HEK293 (cell line): ENCODE measurements at regions not wholly inside any gene's neighbourhood (a gene's known extent, or its start where the extent isn't known, plus 50 kb on each side); places are given as distances from the start of the nearest gene placed in this dataset.

Experiments used
- CTCF ChIA-PET: fragments of 350-600 bp; formaldehyde crosslinking; extraction: SDS; loops from one replicate; lab custom pipeline; 2021; ENCODE audit warnings: antibody characterized with exemption; lab: Yijun Ruan, JAX
- POLR2A ChIA-PET: fragments of 300-600 bp; formaldehyde crosslinking; extraction: SDS; loops from one replicate; lab custom pipeline; 2020; ENCODE audit warnings: antibody characterized with exemption, inconsistent platforms; lab: Yijun Ruan, JAX
- H3K27ac ChIP-seq: fragments of 200-500 bp; sonication (Bioruptor generic); 2 replicates; pipeline ENCODE4 v1.5.1; 2014; ENCODE audit warnings: low read depth, low read length, control low read depth, inconsistent platforms; ENCODE audit errors: extremely low read depth
- H3K36me3 ChIP-seq, 2 experiments: fragments of 200-500 bp in 1 of 2; sonication (Bioruptor generic) in 1 of 2; 1 replicate in 1 of 2; 2 replicates in 1 of 2; pipeline ENCODE4 v1.5.1; 2014 to 2017; ENCODE audit warnings: inconsistent platforms in 2 of 2, low read length in 2 of 2; ENCODE audit not compliant: control insufficient read depth in 2 of 2, insufficient read depth in 1 of 2
- H3K4me1 ChIP-seq: fragments of 200-500 bp; sonication (Bioruptor generic); 2 replicates; pipeline ENCODE4 v1.5.1; 2014; ENCODE audit warnings: mild to moderate bottlenecking, low read length, inconsistent platforms; ENCODE audit not compliant: control insufficient read depth, insufficient read depth
- H3K4me3 ChIP-seq: 2 replicates; pipeline ENCODE4 v1.5.1; 2011; ENCODE audit warnings: low read depth, mild to moderate bottlenecking, control low read depth, low read length, moderate library complexity
- H3K9me3 ChIP-seq: fragments of 200-500 bp; sonication (Bioruptor generic); 2 replicates; pipeline ENCODE4 v1.5.1; 2014; ENCODE audit warnings: low read depth, low read length, inconsistent platforms; ENCODE audit not compliant: control insufficient read depth, insufficient read depth
- EGR2 ChIP-seq: fragments of 450-650 bp; formaldehyde crosslinking; IDR thresholded peaks from 2 replicates; pipeline ENCODE4 v1.5.1; 2016; ENCODE audit warnings: low read depth, missing biosample characterization, missing genetic modification characterization
- OSR2 ChIP-seq: fragments of 450-650 bp; formaldehyde crosslinking; IDR thresholded peaks from 2 replicates; pipeline ENCODE4 v1.5.1; 2016; ENCODE audit warnings: missing biosample characterization, missing genetic modification characterization
- YY2 ChIP-seq: fragments of 450-650 bp; formaldehyde crosslinking; IDR thresholded peaks from 2 replicates; pipeline ENCODE4 v1.5.1; 2016; ENCODE audit warnings: missing biosample characterization, missing genetic modification characterization
- ZBTB8A ChIP-seq: fragments of 450-650 bp; formaldehyde crosslinking; IDR thresholded peaks from 2 replicates; pipeline ENCODE4 v1.5.1; 2016; ENCODE audit warnings: missing biosample characterization, missing genetic modification characterization
- ZNF121 ChIP-seq: fragments of 450-650 bp; formaldehyde crosslinking; IDR thresholded peaks from 2 replicates; pipeline ENCODE4 v1.5.1; 2016; ENCODE audit warnings: missing biosample characterization, missing genetic modification characterization
- ZNF138 ChIP-seq: fragments of 450-650 bp; formaldehyde crosslinking; IDR thresholded peaks from 2 replicates; pipeline ENCODE4 v1.5.1; 2016; ENCODE audit warnings: missing biosample characterization, missing genetic modification characterization, borderline replicate concordance
- ZNF146 ChIP-seq: fragments of 450-650 bp; formaldehyde crosslinking; IDR thresholded peaks from 2 replicates; pipeline ENCODE4 v1.5.1; 2016; ENCODE audit warnings: missing biosample characterization, missing genetic modification characterization
- ZNF23 ChIP-seq: fragments of 450-650 bp; formaldehyde crosslinking; IDR thresholded peaks from 2 replicates; pipeline ENCODE4 v1.5.1; 2016; ENCODE audit warnings: missing biosample characterization, missing genetic modification characterization, borderline replicate concordance
- ZNF292 ChIP-seq: fragments of 450-650 bp; formaldehyde crosslinking; IDR thresholded peaks from 2 replicates; pipeline ENCODE4 v1.5.1; 2016; ENCODE audit warnings: low read depth, missing biosample characterization, missing genetic modification characterization, borderline replicate concordance
- ZNF335 ChIP-seq: fragments of 450-650 bp; formaldehyde crosslinking; conservative IDR thresholded peaks from 2 replicates; pipeline ENCODE4 v1.5.1; 2016; ENCODE audit warnings: missing biosample characterization, missing genetic modification characterization
- ZNF366 ChIP-seq: fragments of 450-650 bp; formaldehyde crosslinking; conservative IDR thresholded peaks from 2 replicates; pipeline ENCODE4 v1.5.1; 2016; ENCODE audit warnings: missing biosample characterization, missing genetic modification characterization
- ZNF426 ChIP-seq: fragments of 450-650 bp; formaldehyde crosslinking; IDR thresholded peaks from 2 replicates; pipeline ENCODE4 v1.5.1; 2017; ENCODE audit warnings: missing biosample characterization, missing genetic modification characterization, mild to moderate bottlenecking, inconsistent platforms, moderate library complexity
- ZNF549 ChIP-seq: fragments of 450-650 bp; IDR thresholded peaks from 2 replicates; pipeline ENCODE4 v1.5.1; 2018; ENCODE audit warnings: missing biosample characterization, missing genetic modification characterization, mild to moderate bottlenecking, inconsistent platforms, moderate library complexity
- ZNF560 ChIP-seq: fragments of 450-650 bp; formaldehyde crosslinking; IDR thresholded peaks from 2 replicates; pipeline ENCODE4 v1.5.1; 2017; ENCODE audit warnings: missing biosample characterization, missing genetic modification characterization, borderline replicate concordance
- ZNF585B ChIP-seq: fragments of 450-650 bp; formaldehyde crosslinking; IDR thresholded peaks from 2 replicates; pipeline ENCODE4 v1.5.1; 2016; ENCODE audit warnings: missing biosample characterization, missing genetic modification characterization
- ZNF621 ChIP-seq: fragments of 450-650 bp; formaldehyde crosslinking; IDR thresholded peaks from 2 replicates; pipeline ENCODE4 v1.5.1; 2017; ENCODE audit warnings: missing biosample characterization, missing genetic modification characterization
- ZNF768 ChIP-seq: fragments of 450-650 bp; formaldehyde crosslinking; IDR thresholded peaks from 2 replicates; pipeline ENCODE4 v1.5.1; 2018; ENCODE audit warnings: missing biosample characterization, mild to moderate bottlenecking, missing genetic modification characterization
- ZNF837 ChIP-seq: fragments of 450-650 bp; formaldehyde crosslinking; IDR thresholded peaks from 2 replicates; pipeline ENCODE4 v1.5.1; 2016; ENCODE audit warnings: missing biosample characterization, missing genetic modification characterization
- ZSCAN16 ChIP-seq: fragments of 450-650 bp; formaldehyde crosslinking; IDR thresholded peaks from 2 replicates; pipeline ENCODE4 v1.5.1; 2016; ENCODE audit warnings: missing biosample characterization, missing genetic modification characterization
- TF ChIP-seq, protein P1 (sequence below): fragments of 450-650 bp; formaldehyde crosslinking; conservative IDR thresholded peaks from 2 replicates; pipeline ENCODE4 v1.5.1; 2016; ENCODE audit warnings: low read depth, missing biosample characterization, missing genetic modification characterization
- TF ChIP-seq, protein P2 (sequence below): fragments of 450-650 bp; formaldehyde crosslinking; IDR thresholded peaks from 2 replicates; pipeline ENCODE4 v1.5.1; 2016; ENCODE audit warnings: missing biosample characterization, missing genetic modification characterization
- TF ChIP-seq, protein P3 (sequence below): fragments of 450-650 bp; formaldehyde crosslinking; IDR thresholded peaks from 2 replicates; pipeline ENCODE4 v1.5.1; 2017; ENCODE audit warnings: missing biosample characterization, missing genetic modification characterization
- TF ChIP-seq, protein P4 (sequence below): fragments of 450-650 bp; formaldehyde crosslinking; IDR thresholded peaks from 2 replicates; pipeline ENCODE4; 2016; ENCODE audit warnings: missing biosample characterization, missing genetic modification characterization
- TF ChIP-seq, protein P5 (sequence below): fragments of 450-650 bp; formaldehyde crosslinking; IDR thresholded peaks from 2 replicates; pipeline ENCODE4 v1.5.1; 2016; ENCODE audit warnings: missing biosample characterization, missing genetic modification characterization

DNA sequence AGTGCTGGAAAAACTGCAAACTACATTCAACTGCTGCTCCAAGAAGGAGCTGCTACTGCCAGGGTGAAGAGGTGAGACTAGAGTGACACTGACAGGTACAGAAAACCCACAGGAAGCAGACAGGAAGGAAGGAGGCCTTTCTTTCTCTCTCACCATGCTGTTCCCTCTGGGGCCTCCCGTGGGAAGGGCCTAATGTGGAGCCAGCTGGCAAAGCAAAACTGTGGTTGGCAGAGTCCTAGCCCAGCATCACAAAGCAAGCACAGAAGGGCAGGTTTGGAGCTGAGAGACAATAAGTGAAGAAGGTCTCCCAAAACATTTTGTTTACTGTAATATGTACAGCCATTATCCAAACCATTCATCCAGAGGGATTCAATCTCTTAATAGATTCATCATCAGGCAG, 122.5 kb upstream of the MAX start:
- Histone ChIP-seq H3K4me1 (peaks cover 1% of the 10 kb centered on the region; the same call in 1 of the 2 replicates), H3K36me3 (no peaks in the 10 kb centered on the region), H3K27ac (no peak overlapping the region), H3K9me3 (no peaks in the 10 kb centered on the region), H3K4me3 (no peak overlapping the region)
- ChIA-PET CTCF (interaction anchor here (0.6 to 1.2 kb wide), 2 partner anchors 10 to 763 kb away, joined by 3 to 4 read pairs; no protein-coding TSS in a partner anchor), POLR2A (no interaction called here)
- TF ChIP-seq, protein P1, sequence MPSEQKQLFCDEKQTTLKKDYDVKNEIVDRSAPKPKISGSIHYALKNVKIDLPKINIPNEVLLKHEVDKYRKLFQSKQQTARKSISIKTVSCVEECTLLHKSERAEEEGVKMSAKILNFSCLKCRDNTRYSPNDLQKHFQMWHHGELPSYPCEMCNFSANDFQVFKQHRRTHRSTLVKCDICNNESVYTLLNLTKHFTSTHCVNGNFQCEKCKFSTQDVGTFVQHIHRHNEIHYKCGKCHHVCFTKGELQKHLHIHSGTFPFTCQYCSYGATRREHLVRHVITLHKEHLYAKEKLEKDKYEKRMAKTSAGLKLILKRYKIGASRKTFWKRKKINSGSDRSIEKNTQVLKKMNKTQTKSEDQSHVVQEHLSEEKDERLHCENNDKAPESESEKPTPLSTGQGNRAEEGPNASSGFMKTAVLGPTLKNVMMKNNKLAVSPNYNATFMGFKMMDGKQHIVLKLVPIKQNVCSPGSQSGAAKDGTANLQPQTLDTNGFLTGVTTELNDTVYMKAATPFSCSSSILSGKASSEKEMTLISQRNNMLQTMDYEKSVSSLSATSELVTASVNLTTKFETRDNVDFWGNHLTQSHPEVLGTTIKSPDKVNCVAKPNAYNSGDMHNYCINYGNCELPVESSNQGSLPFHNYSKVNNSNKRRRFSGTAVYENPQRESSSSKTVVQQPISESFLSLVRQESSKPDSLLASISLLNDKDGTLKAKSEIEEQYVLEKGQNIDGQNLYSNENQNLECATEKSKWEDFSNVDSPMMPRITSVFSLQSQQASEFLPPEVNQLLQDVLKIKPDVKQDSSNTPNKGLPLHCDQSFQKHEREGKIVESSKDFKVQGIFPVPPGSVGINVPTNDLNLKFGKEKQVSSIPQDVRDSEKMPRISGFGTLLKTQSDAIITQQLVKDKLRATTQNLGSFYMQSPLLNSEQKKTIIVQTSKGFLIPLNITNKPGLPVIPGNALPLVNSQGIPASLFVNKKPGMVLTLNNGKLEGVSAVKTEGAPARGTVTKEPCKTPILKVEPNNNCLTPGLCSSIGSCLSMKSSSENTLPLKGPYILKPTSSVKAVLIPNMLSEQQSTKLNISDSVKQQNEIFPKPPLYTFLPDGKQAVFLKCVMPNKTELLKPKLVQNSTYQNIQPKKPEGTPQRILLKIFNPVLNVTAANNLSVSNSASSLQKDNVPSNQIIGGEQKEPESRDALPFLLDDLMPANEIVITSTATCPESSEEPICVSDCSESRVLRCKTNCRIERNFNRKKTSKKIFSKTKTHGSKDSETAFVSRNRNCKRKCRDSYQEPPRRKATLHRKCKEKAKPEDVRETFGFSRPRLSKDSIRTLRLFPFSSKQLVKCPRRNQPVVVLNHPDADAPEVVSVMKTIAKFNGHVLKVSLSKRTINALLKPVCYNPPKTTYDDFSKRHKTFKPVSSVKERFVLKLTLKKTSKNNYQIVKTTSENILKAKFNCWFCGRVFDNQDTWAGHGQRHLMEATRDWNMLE (tag by site-specific recombination): no peak
- TF ChIP-seq, protein P2, sequence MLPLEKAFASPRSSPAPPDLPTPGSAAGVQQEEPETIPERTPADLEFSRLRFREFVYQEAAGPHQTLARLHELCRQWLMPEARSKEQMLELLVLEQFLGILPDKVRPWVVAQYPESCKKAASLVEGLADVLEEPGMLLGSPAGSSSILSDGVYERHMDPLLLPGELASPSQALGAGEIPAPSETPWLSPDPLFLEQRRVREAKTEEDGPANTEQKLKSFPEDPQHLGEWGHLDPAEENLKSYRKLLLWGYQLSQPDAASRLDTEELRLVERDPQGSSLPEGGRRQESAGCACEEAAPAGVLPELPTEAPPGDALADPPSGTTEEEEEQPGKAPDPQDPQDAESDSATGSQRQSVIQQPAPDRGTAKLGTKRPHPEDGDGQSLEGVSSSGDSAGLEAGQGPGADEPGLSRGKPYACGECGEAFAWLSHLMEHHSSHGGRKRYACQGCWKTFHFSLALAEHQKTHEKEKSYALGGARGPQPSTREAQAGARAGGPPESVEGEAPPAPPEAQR (tag by site-specific recombination): no peak
- TF ChIP-seq ZNF121 (tag by site-specific recombination) (no peak), ZNF560 (no peak), ZNF585B (tag by site-specific recombination) (no peak), ZBTB8A (tag by site-specific recombination) (no peak), ZNF621 (tag by site-specific recombination) (no peak), ZNF768 (tag by site-specific recombination) (no peak), YY2 (tag by site-specific recombination) (no peak), ZNF292 (tag by site-specific recombination) (no peak), ZNF335 (tag by site-specific recombination) (no peak), ZNF146 (tag by site-specific recombination) (no peak), ZSCAN16 (tag by site-specific recombination) (no peak)
- TF ChIP-seq, protein P3, sequence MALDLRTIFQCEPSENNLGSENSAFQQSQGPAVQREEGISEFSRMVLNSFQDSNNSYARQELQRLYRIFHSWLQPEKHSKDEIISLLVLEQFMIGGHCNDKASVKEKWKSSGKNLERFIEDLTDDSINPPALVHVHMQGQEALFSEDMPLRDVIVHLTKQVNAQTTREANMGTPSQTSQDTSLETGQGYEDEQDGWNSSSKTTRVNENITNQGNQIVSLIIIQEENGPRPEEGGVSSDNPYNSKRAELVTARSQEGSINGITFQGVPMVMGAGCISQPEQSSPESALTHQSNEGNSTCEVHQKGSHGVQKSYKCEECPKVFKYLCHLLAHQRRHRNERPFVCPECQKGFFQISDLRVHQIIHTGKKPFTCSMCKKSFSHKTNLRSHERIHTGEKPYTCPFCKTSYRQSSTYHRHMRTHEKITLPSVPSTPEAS (tag by site-specific recombination): no peak
- TF ChIP-seq, protein P4, sequence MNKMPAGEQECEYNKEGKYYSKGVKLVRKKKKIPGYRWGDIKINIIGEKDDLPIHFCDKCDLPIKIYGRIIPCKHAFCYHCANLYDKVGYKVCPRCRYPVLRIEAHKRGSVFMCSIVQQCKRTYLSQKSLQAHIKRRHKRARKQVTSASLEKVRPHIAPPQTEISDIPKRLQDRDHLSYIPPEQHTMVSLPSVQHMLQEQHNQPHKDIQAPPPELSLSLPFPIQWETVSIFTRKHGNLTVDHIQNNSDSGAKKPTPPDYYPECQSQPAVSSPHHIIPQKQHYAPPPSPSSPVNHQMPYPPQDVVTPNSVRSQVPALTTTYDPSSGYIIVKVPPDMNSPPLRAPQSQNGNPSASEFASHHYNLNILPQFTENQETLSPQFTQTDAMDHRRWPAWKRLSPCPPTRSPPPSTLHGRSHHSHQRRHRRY (tag by site-specific recombination): no peak

DNA sequence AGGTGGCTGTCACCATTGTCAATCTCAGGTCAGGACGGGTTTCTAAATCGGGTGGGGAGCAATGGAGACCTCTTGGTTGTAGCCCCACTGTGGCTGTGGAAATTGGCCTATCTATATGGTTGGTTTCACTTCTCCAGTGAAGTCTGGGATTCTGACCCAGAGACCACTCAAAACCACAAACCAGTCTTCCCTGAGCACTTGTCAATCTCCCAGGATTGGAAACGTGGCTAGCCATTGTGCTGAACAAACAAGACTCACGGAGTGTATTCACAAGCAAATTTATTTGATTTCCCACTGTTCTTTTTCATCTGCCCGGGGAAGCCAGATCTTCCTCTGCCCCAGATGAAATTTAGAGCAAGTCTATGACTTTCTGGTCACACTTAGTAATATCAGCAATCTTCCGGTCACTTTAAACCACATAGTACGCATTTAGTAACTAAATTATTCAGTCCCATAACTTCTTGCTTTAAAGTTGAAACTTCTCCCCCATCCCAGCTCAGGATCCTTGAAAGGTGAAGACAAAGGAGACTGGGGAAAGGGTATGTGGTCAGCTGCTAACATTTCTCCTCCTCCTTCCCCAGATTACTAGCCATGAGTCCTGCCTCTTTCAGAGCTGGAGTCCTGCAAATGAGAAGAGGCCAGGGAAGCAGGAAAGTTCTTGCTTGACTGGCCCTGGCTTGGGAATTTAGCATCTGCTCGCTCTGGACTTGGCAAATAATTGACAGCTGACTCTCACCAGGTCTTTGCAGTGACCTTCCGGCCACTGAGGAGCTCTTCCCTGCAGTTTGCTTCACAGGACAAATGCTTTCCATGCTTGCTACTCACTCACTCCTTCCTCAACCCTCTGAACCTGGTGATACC, 123.2 kb upstream of the MAX start:
- CTCF ChIA-PET: interaction anchor here (0.6 to 1.5 kb wide), 4 partner anchors 11 to 764 kb away, joined by 3 to 5 read pairs (median 4); no protein-coding TSS in a partner anchor
- H3K4me1 ChIP-seq: peaks cover 8% of the 10 kb centered on the region
- no peak overlapping the region for H3K4me3 ChIP-seq
- POLR2A ChIA-PET: no interaction called here
- H3K36me3 ChIP-seq: no peaks in the 10 kb centered on the region
- no peaks in the 10 kb centered on the region for H3K9me3 ChIP-seq
- no peak overlapping the region for H3K27ac ChIP-seq
- TF ChIP-seq ZNF426 (tag by site-specific recombination) (no peak), ZNF549 (tag by site-specific recombination) (no peak), EGR2 (tag by site-specific recombination) (no peak), OSR2 (tag by site-specific recombination) (no peak), ZNF23 (tag by site-specific recombination) (no peak), ZNF837 (no peak), ZNF138 (no peak), ZNF366 (tag by site-specific recombination) (no peak)
- TF ChIP-seq, protein P5, sequence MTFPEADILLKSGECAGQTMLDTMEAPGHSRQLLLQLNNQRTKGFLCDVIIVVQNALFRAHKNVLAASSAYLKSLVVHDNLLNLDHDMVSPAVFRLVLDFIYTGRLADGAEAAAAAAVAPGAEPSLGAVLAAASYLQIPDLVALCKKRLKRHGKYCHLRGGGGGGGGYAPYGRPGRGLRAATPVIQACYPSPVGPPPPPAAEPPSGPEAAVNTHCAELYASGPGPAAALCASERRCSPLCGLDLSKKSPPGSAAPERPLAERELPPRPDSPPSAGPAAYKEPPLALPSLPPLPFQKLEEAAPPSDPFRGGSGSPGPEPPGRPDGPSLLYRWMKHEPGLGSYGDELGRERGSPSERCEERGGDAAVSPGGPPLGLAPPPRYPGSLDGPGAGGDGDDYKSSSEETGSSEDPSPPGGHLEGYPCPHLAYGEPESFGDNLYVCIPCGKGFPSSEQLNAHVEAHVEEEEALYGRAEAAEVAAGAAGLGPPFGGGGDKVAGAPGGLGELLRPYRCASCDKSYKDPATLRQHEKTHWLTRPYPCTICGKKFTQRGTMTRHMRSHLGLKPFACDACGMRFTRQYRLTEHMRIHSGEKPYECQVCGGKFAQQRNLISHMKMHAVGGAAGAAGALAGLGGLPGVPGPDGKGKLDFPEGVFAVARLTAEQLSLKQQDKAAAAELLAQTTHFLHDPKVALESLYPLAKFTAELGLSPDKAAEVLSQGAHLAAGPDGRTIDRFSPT: no peak
